HCT116 (cell line): ENCODE measurements at regions not wholly inside any gene's neighbourhood (a gene's known extent, or its start where the extent isn't known, plus 50 kb on each side); places are given as distances from the start of the nearest gene placed in this dataset.

Experiments used
- ATAC-seq: fragments of 200-7000 bp; cut with Tn5 transposase; 2 replicates; pipeline ENCODE4 v1.9.1; 2020; ENCODE audit warnings: mild to moderate bottlenecking, moderate library complexity
- BruUV-seq: library from RNA; stranded (reverse); fragments of 400-500 nt; replicated peaks from 2 replicates; lab custom pipeline; 2021; lab: Mats Ljungman, UMichigan
- CTCF ChIA-PET: fragments of 300-600 bp; sonication (Branson Sonifier 250); formaldehyde crosslinking; loops from one replicate; lab custom pipeline; 2021; ENCODE audit warnings: antibody characterized with exemption; lab: Charles Lee
- POLR2A ChIA-PET: fragments of 300-600, 350-600 bp; sonication (Branson Sonifier 250); formaldehyde crosslinking; loops from one replicate; lab custom pipeline; 2021; ENCODE audit warnings: antibody characterized with exemption; lab: Charles Lee
- RAD21 ChIA-PET, 2 experiments: fragments of 300-600 bp; sonication (Branson Sonifier 250); formaldehyde crosslinking; loops; one replicate each; lab custom pipeline; 2023; ENCODE audit warnings: low total read pairs in 2 of 2; ENCODE audit not compliant: uncharacterized antibody in 2 of 2, unreplicated experiment in 2 of 2, low non-redundant PET in 1 of 2; lab: Charles Lee
- DNase-seq: peaks from one replicate; pipeline ENCODE4 v3.0.0-alpha.2; 2010; ENCODE audit warnings: low read depth, low spot score
- H2AFZ ChIP-seq: fragments of 200-600 bp; shearing (Covaris generic), sonication (generic); 2 replicates; pipeline ENCODE4 v1.6.1; 2017; ENCODE audit warnings: low read depth, mixed run types, mixed read lengths, antibody characterized with exemption, low read length; ENCODE audit not compliant: poor library complexity, severe bottlenecking
- H3K27ac ChIP-seq: 2 replicates; pipeline ENCODE4 v1.5.1; 2012; ENCODE audit warnings: low read depth, low read length
- H3K27me3 ChIP-seq: fragments of 200-600 bp; sonication (generic); 2 replicates; pipeline ENCODE4 v1.6.1; 2016; ENCODE audit warnings: mixed run types, low read length, mixed read lengths; ENCODE audit not compliant: insufficient read depth
- H3K36me3 ChIP-seq, 2 experiments: fragments of 200-500 bp in 1 of 2; fragments of 200-600 bp in 1 of 2; sonication (Bioruptor generic) in 1 of 2; sonication (generic) in 1 of 2; 2 replicates each; pipeline versions ENCODE4 v1.5.1 to v1.6.1; 2014 to 2016; ENCODE audit warnings: low read length in 2 of 2, inconsistent platforms in 1 of 2, mixed read lengths in 1 of 2, mixed run types in 1 of 2; ENCODE audit not compliant: insufficient read depth in 2 of 2, control insufficient read depth in 1 of 2
- H3K4me1 ChIP-seq, 2 experiments: fragments of 200-600 bp in 1 of 2; sonication (generic) in 1 of 2; 2 replicates each; pipeline versions ENCODE4 v1.5.1 to v1.6.1; 2012 to 2017; ENCODE audit warnings: low read length in 2 of 2, inconsistent platforms in 1 of 2, mild to moderate bottlenecking in 1 of 2, mixed read lengths in 1 of 2, mixed run types in 1 of 2, moderate library complexity in 1 of 2; ENCODE audit not compliant: insufficient read depth in 2 of 2, control insufficient read depth in 1 of 2
- H3K4me2 ChIP-seq: fragments of 200-600 bp; sonication (generic); 2 replicates; pipeline ENCODE4 v1.6.1; 2017; ENCODE audit warnings: mixed run types, low read length, mixed read lengths
- H3K4me3 ChIP-seq, 2 experiments: fragments of 200-600 bp in 1 of 2; sonication (generic) in 1 of 2; replicated peaks in 1 of 2; 2 replicates each; pipeline ENCODE4 v1.5.1; 2011 to 2016; ENCODE audit warnings: low read length in 2 of 2, control low read depth in 1 of 2, low read depth in 1 of 2, mild to moderate bottlenecking in 1 of 2, mixed read lengths in 1 of 2, mixed run types in 1 of 2
- H3K79me2 ChIP-seq: fragments of 200-600 bp; sonication (generic); 2 replicates; pipeline ENCODE4 v1.6.1; 2017; ENCODE audit warnings: mild to moderate bottlenecking, mixed run types, low read length, moderate library complexity, mixed read lengths; ENCODE audit not compliant: insufficient read depth
- H3K9ac ChIP-seq: fragments of 200-600 bp; sonication (generic); 2 replicates; pipeline ENCODE4 v1.6.1; 2016; ENCODE audit warnings: low read length, mixed read lengths
- H3K9me2 ChIP-seq: fragments of 200-600 bp; sonication (generic), shearing (Covaris generic); 2 replicates; pipeline ENCODE4 v1.6.1; 2017; ENCODE audit warnings: mixed run types, mild to moderate bottlenecking, moderate library complexity; ENCODE audit not compliant: insufficient read depth
- H3K9me3 ChIP-seq, 2 experiments: fragments of 200-500 bp in 1 of 2; fragments of 200-600 bp in 1 of 2; sonication (Bioruptor generic) in 1 of 2; sonication (generic) in 1 of 2; 2 replicates each; pipeline ENCODE4 v1.6.1; 2014 to 2017; ENCODE audit warnings: low read length in 2 of 2, mixed read lengths in 2 of 2, inconsistent platforms in 1 of 2, low read depth in 1 of 2, mild to moderate bottlenecking in 1 of 2, mixed run types in 1 of 2, moderate library complexity in 1 of 2; ENCODE audit not compliant: control insufficient read depth in 1 of 2, insufficient read depth in 1 of 2
- H4K20me1 ChIP-seq: fragments of 200-600 bp; sonication (generic), shearing (Covaris generic); 2 replicates; pipeline ENCODE4 v1.6.1; 2017; ENCODE audit warnings: mixed run types, mild to moderate bottlenecking, moderate library complexity; ENCODE audit not compliant: insufficient read depth
- ATF3 ChIP-seq: IDR thresholded peaks from 2 replicates; pipeline ENCODE4 v1.6.1; 2012
- CBX3 ChIP-seq: IDR thresholded peaks from 2 replicates; pipeline ENCODE4 v1.6.1; 2012; ENCODE audit warnings: low read depth
- CEBPB ChIP-seq: IDR thresholded peaks from 2 replicates; pipeline ENCODE4 v1.6.1; 2012; ENCODE audit warnings: low read depth
- EGR1 ChIP-seq: IDR thresholded peaks from 2 replicates; pipeline ENCODE4 v1.6.1; 2012; ENCODE audit warnings: low read depth
- ELF1 ChIP-seq: IDR thresholded peaks from 2 replicates; pipeline ENCODE4 v1.6.1; 2012; ENCODE audit warnings: low read depth, borderline replicate concordance
- EZH2 ChIP-seq: fragments of 200-600 bp; sonication (generic); IDR thresholded peaks from 2 replicates; pipeline ENCODE4 v1.6.1; 2017; ENCODE audit warnings: antibody characterized with exemption, mixed run types
- EZH2phosphoT487 ChIP-seq: fragments of 200-600 bp; IDR thresholded peaks from 2 replicates; pipeline ENCODE4 v1.6.1; 2018; ENCODE audit warnings: antibody characterized with exemption, borderline replicate concordance
- FOSL1 ChIP-seq: IDR thresholded peaks from 2 replicates; pipeline ENCODE4 v1.6.1; 2012; ENCODE audit warnings: low read depth
- JUND ChIP-seq: IDR thresholded peaks from 2 replicates; pipeline ENCODE4 v1.6.1; 2012
- MAX ChIP-seq: IDR thresholded peaks from 2 replicates; pipeline ENCODE4 v1.6.1; 2012
- POLR2A ChIP-seq: IDR thresholded peaks from 2 replicates; pipeline ENCODE4 v1.7.0; 2011; ENCODE audit warnings: borderline replicate concordance; ENCODE audit not compliant: insufficient read depth, insufficient read length; ENCODE audit errors: extremely low read depth
- POLR2AphosphoS5 ChIP-seq: IDR thresholded peaks from 2 replicates; pipeline ENCODE4 v1.6.1; 2011; ENCODE audit warnings: mild to moderate bottlenecking, low read depth, low read length, moderate library complexity
- SIN3A ChIP-seq: IDR thresholded peaks from 2 replicates; pipeline ENCODE4 v1.6.1; 2012; ENCODE audit warnings: low read depth
- SRF ChIP-seq: IDR thresholded peaks from 2 replicates; pipeline ENCODE4 v1.6.1; 2012; ENCODE audit warnings: low read depth
- intact Hi-C: fragments of 100-400 bp; cut with micrococcal nuclease; formaldehyde crosslinking; loops from 2 replicates; pipeline ENCODE4 v1.10.0; 2022
- TF ChIP-seq, protein P1 (sequence below): IDR thresholded peaks from 2 replicates; pipeline ENCODE4 v1.6.1; 2012; ENCODE audit warnings: low read depth

- Histone ChIP-seq H3K9me2 (no peaks in the 10 kb centered on the region), H3K4me1 (no peaks in the 10 kb centered on the region), H3K4me2 (no peak overlapping the region), H4K20me1 (no peaks in the 10 kb centered on the region), H3K27me3 (no peaks in the 10 kb centered on the region), H3K79me2 (no peaks in the 10 kb centered on the region), H3K9ac (no peak overlapping the region), H2AFZ (no peak overlapping the region), H3K36me3 (no peaks in the 10 kb centered on the region), H3K27ac (no peak overlapping the region), H3K4me3 (no peak overlapping the region), H3K9me3 (no peaks in the 10 kb centered on the region)
- ATAC-seq (no peak), DNase-seq (no peak)
- ChIA-PET RAD21 (no interaction called here), CTCF (no interaction called here), POLR2A (no interaction called here)
- intact Hi-C loops: no loop called here
- TF ChIP-seq ELF1: no peak
- TF ChIP-seq EGR1: no peak
- TF ChIP-seq SIN3A: no peak
- TF ChIP-seq EZH2phosphoT487: no peak
- TF ChIP-seq EZH2: no peak
- no peak for TF ChIP-seq CEBPB
- no peak for TF ChIP-seq SRF
- no peak for TF ChIP-seq ATF3
- TF ChIP-seq, protein P1, sequence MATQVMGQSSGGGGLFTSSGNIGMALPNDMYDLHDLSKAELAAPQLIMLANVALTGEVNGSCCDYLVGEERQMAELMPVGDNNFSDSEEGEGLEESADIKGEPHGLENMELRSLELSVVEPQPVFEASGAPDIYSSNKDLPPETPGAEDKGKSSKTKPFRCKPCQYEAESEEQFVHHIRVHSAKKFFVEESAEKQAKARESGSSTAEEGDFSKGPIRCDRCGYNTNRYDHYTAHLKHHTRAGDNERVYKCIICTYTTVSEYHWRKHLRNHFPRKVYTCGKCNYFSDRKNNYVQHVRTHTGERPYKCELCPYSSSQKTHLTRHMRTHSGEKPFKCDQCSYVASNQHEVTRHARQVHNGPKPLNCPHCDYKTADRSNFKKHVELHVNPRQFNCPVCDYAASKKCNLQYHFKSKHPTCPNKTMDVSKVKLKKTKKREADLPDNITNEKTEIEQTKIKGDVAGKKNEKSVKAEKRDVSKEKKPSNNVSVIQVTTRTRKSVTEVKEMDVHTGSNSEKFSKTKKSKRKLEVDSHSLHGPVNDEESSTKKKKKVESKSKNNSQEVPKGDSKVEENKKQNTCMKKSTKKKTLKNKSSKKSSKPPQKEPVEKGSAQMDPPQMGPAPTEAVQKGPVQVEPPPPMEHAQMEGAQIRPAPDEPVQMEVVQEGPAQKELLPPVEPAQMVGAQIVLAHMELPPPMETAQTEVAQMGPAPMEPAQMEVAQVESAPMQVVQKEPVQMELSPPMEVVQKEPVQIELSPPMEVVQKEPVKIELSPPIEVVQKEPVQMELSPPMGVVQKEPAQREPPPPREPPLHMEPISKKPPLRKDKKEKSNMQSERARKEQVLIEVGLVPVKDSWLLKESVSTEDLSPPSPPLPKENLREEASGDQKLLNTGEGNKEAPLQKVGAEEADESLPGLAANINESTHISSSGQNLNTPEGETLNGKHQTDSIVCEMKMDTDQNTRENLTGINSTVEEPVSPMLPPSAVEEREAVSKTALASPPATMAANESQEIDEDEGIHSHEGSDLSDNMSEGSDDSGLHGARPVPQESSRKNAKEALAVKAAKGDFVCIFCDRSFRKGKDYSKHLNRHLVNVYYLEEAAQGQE: no peak
- no peak for TF ChIP-seq JUND
- TF ChIP-seq CBX3: no peak
- no peak for TF ChIP-seq FOSL1
- no peak for TF ChIP-seq POLR2A
- no peak for TF ChIP-seq MAX
- no peak for TF ChIP-seq POLR2AphosphoS5
- BruUV-seq: no TSS peak
Observed at GRCh38 chr3:87127281-87127680, 99.8 kb upstream of the CHMP2B start.
